ENCODE measurements at regions not wholly inside any gene's neighbourhood (a gene's known extent, or its start where the extent isn't known, plus 50 kb on each side); places are given as distances from the start of the nearest gene placed in this dataset.
A peak's percentile ranks its signal among the peaks of the same experiment; 100 is the strongest.

DNA sequence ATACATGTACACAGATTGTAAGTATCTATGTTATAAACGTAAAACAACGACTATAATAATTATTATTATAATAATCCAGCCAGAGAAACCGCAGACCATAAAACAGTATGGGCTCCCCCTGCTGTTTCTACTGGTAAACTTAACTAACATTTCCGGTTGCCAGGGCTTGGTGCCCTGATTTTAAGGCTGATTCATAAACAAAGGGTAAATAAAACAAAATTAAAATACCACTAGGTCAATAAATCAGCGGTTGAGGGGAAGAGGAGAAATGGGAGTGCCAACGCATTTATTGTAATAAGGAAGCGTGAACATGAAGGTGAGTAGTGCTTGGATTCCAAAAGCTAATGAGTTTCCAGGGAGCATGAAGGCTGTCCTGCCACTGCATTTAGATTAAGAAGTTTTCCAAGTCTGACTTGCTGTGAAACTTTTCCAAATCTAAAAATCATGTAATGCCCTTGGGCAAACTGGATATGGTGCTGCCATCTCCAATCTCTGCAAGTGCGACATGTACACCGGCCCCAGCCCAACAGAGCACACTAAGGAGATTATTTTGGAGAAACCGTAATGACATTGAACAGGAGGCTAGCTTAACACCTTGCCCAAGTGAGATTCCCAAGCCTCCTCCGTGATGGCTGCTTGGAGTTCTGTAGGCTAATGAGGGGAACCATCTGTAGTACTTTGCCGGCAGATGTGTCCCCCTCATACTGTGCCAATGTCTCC is 50.7 kb upstream of the HNRNPA3 start:
- TF ChIP-seq, protein P1, sequence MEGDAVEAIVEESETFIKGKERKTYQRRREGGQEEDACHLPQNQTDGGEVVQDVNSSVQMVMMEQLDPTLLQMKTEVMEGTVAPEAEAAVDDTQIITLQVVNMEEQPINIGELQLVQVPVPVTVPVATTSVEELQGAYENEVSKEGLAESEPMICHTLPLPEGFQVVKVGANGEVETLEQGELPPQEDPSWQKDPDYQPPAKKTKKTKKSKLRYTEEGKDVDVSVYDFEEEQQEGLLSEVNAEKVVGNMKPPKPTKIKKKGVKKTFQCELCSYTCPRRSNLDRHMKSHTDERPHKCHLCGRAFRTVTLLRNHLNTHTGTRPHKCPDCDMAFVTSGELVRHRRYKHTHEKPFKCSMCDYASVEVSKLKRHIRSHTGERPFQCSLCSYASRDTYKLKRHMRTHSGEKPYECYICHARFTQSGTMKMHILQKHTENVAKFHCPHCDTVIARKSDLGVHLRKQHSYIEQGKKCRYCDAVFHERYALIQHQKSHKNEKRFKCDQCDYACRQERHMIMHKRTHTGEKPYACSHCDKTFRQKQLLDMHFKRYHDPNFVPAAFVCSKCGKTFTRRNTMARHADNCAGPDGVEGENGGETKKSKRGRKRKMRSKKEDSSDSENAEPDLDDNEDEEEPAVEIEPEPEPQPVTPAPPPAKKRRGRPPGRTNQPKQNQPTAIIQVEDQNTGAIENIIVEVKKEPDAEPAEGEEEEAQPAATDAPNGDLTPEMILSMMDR (IDR thresholded peaks at IDR 0.05) = peak; percentile 68
- TF ChIP-seq RNF2 (IDR thresholded peaks at IDR 0.05; ENCODE audit: borderline replicate concordance, low read depth) = no peak
- no peak for TF ChIP-seq JUNB (IDR thresholded peaks at IDR 0.05)
- TF ChIP-seq POLR2A (IDR thresholded peaks at IDR 0.05; ENCODE audit: low read length) = no peak
- TF ChIP-seq, protein P2, sequence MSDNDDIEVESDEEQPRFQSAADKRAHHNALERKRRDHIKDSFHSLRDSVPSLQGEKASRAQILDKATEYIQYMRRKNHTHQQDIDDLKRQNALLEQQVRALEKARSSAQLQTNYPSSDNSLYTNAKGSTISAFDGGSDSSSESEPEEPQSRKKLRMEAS (IDR thresholded peaks at IDR 0.05) = no peak
- TF ChIP-seq, protein P3, sequence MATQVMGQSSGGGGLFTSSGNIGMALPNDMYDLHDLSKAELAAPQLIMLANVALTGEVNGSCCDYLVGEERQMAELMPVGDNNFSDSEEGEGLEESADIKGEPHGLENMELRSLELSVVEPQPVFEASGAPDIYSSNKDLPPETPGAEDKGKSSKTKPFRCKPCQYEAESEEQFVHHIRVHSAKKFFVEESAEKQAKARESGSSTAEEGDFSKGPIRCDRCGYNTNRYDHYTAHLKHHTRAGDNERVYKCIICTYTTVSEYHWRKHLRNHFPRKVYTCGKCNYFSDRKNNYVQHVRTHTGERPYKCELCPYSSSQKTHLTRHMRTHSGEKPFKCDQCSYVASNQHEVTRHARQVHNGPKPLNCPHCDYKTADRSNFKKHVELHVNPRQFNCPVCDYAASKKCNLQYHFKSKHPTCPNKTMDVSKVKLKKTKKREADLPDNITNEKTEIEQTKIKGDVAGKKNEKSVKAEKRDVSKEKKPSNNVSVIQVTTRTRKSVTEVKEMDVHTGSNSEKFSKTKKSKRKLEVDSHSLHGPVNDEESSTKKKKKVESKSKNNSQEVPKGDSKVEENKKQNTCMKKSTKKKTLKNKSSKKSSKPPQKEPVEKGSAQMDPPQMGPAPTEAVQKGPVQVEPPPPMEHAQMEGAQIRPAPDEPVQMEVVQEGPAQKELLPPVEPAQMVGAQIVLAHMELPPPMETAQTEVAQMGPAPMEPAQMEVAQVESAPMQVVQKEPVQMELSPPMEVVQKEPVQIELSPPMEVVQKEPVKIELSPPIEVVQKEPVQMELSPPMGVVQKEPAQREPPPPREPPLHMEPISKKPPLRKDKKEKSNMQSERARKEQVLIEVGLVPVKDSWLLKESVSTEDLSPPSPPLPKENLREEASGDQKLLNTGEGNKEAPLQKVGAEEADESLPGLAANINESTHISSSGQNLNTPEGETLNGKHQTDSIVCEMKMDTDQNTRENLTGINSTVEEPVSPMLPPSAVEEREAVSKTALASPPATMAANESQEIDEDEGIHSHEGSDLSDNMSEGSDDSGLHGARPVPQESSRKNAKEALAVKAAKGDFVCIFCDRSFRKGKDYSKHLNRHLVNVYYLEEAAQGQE (IDR thresholded peaks at IDR 0.05) = no peak
- TF ChIP-seq, protein P4, sequence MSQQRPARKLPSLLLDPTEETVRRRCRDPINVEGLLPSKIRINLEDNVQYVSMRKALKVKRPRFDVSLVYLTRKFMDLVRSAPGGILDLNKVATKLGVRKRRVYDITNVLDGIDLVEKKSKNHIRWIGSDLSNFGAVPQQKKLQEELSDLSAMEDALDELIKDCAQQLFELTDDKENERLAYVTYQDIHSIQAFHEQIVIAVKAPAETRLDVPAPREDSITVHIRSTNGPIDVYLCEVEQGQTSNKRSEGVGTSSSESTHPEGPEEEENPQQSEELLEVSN (IDR thresholded peaks at IDR 0.05; ENCODE audit: borderline replicate concordance, low read depth) = no peak
- TF ChIP-seq, protein P5, sequence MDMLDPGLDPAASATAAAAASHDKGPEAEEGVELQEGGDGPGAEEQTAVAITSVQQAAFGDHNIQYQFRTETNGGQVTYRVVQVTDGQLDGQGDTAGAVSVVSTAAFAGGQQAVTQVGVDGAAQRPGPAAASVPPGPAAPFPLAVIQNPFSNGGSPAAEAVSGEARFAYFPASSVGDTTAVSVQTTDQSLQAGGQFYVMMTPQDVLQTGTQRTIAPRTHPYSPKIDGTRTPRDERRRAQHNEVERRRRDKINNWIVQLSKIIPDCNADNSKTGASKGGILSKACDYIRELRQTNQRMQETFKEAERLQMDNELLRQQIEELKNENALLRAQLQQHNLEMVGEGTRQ (IDR thresholded peaks at IDR 0.05) = no peak
- no peak for TF ChIP-seq CBX8 (IDR thresholded peaks at IDR 0.05)
- no peak for TF ChIP-seq BHLHE40 (IDR thresholded peaks at IDR 0.05; ENCODE audit: low read depth, low read length)
- TF ChIP-seq RAD21 (conservative IDR thresholded peaks at IDR 0.05 in 1 of 2, IDR thresholded peaks at IDR 0.05 in 1 of 2) = peak; percentile 37 to 38; a peak in 3 of 5 replicates
- no peak for TF ChIP-seq RFX5 (IDR thresholded peaks at IDR 0.05)
- TF ChIP-seq POLR2AphosphoS2 (conservative IDR thresholded peaks at IDR 0.05; ENCODE audit: low read length) = no peak

Measured in A549 (cell line).